ENCODE measurements at regions not wholly inside any gene's neighbourhood (a gene's known extent, or its start where the extent isn't known, plus 50 kb on each side); places are given as distances from the start of the nearest gene placed in this dataset.

DNA sequence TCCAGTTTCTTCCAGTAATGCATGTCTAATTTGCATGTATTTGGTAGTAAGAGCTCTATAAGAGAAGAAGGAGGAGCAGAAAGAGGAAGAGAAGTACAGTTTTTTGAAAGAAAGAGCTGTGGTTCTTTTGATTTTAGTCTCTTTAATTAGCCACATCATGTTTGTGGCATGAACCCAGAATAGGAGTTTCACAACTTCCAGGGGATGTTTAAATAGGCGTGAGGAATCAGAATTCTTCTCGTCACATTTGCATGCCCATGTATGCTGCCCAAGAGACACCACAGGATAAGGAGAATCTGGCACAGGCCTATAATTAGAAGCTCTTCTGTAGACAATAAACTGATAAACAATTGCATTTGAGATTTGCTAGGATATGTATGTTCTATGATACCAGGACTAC is 78.7 kb downstream of the GAS1 start (continued):
- TF ChIP-seq IKZF4 (CRISPR knock-in tag; IDR thresholded peaks at IDR 0.05; ENCODE audit: borderline replicate concordance, low read depth, not compliant biosample characterization), result no peak
- no peak for TF ChIP-seq THAP11 (CRISPR knock-in tag; IDR thresholded peaks at IDR 0.05)

GRCh38 chr9:86867804-86868313 is 79.4 kb downstream of the GAS1 start:
- intact Hi-C loops (cut with micrococcal nuclease; ENCODE audit: unreplicated experiment), result no loop called here
- 3% methylated on average over 5 of the region's 5 CpGs for WGBS (ENCODE audit: low lambda C conversion rate)
- ChIA-PET CTCF (ENCODE audit: low intra/inter-chr PET ratio, low total read pairs) (no interaction called here), POLR2A (no interaction called here)
- no peak for TF ChIP-seq KLF6 (CRISPR knock-in tag; IDR thresholded peaks at IDR 0.05)
- TF ChIP-seq ZBTB7A (CRISPR knock-in tag; IDR thresholded peaks at IDR 0.05), result no peak
- no peak for TF ChIP-seq FOSL1 (CRISPR knock-in tag; IDR thresholded peaks at IDR 0.05; ENCODE audit: borderline replicate concordance)
- no peak for TF ChIP-seq GTF3A (CRISPR knock-in tag; conservative IDR thresholded peaks at IDR 0.05)
- no peak for TF ChIP-seq MYNN (CRISPR knock-in tag; IDR thresholded peaks at IDR 0.05; ENCODE audit: low read depth)
- TF ChIP-seq JARID2 (CRISPR knock-in tag; IDR thresholded peaks at IDR 0.05; ENCODE audit: insufficient replicate concordance), result no peak
- TF ChIP-seq ZNF20 (CRISPR knock-in tag; IDR thresholded peaks at IDR 0.05), result no peak
- TF ChIP-seq ISX (CRISPR knock-in tag; conservative IDR thresholded peaks at IDR 0.05), result no peak
- TF ChIP-seq ARNT2 (CRISPR knock-in tag; IDR thresholded peaks at IDR 0.05; ENCODE audit: low read depth), result no peak
- no peak for TF ChIP-seq ZNF143 (CRISPR knock-in tag; IDR thresholded peaks at IDR 0.05)
- TF ChIP-seq HNRNPUL1 (IDR thresholded peaks at IDR 0.05; ENCODE audit: low read depth, low read length), result no peak
- no peak for TF ChIP-seq HDAC1 (CRISPR knock-in tag; IDR thresholded peaks at IDR 0.05)
- TF ChIP-seq ZNF670 (CRISPR knock-in tag; IDR thresholded peaks at IDR 0.05; ENCODE audit: borderline replicate concordance), result no peak
- no peak for TF ChIP-seq ZMYM3 (CRISPR knock-in tag; IDR thresholded peaks at IDR 0.05)
- no peak for TF ChIP-seq ZSCAN30 (CRISPR knock-in tag; IDR thresholded peaks at IDR 0.05)
- TF ChIP-seq, protein P1, sequence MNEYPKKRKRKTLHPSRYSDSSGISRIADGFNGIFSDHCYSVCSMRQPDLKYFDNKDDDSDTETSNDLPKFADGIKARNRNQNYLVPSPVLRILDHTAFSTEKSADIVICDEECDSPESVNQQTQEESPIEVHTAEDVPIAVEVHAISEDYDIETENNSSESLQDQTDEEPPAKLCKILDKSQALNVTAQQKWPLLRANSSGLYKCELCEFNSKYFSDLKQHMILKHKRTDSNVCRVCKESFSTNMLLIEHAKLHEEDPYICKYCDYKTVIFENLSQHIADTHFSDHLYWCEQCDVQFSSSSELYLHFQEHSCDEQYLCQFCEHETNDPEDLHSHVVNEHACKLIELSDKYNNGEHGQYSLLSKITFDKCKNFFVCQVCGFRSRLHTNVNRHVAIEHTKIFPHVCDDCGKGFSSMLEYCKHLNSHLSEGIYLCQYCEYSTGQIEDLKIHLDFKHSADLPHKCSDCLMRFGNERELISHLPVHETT (CRISPR knock-in tag; conservative IDR thresholded peaks at IDR 0.05), result no peak
- no peak for TF ChIP-seq ZNF501 (CRISPR knock-in tag; IDR thresholded peaks at IDR 0.05)
- H3K27me3 ChIP-seq (ENCODE audit: control insufficient read depth in 1 of 2, insufficient read depth in 2 of 2, low read length in 2 of 2), result no peaks in the 10 kb centered on the region; a peak in 1 of 5 replicates
- no peak for ATAC-seq
- no TSS peak for BruUV-seq (replicated peaks)
- DNase-seq (ENCODE audit: low spot score), result no peak
- FAIRE-seq, result no peak
- no peaks in the 10 kb centered on the region for H3K9me3 ChIP-seq (ENCODE audit: low read length)
- H3K36me3 ChIP-seq (replicated peaks in 1 of 2; ENCODE audit: control insufficient read depth in 1 of 2, insufficient read depth in 2 of 2, low read length in 2 of 2), result no peaks in the 10 kb centered on the region
- H3K27ac ChIP-seq (ENCODE audit: extremely low read length, insufficient read depth, low read length), result no peak overlapping the region
- H3K4me1 ChIP-seq (ENCODE audit: insufficient read depth, low read length), result no peaks in the 10 kb centered on the region
- no peaks in the 10 kb centered on the region for H4K20me1 ChIP-seq (ENCODE audit: insufficient read depth, low read length)
- H3K79me2 ChIP-seq (ENCODE audit: insufficient read depth, low read length), result no peaks in the 10 kb centered on the region
- no peak overlapping the region for H3K9ac ChIP-seq (ENCODE audit: insufficient read depth, low read depth, low read length)
- H3K4me3 ChIP-seq (replicated peaks in 1 of 3; ENCODE audit: insufficient read depth in 1 of 3, low read depth in 2 of 3, low read length in 3 of 3), result no peak overlapping the region
- in situ Hi-C loops (cut with HindIII; ENCODE audit: extremely low pct_ligation_motif_present, low pct_unique_long_range_greater_than_20kb), result no loop called here
- H2AFZ ChIP-seq (ENCODE audit: low read length), result no peak overlapping the region
- no peak overlapping the region for H3K4me2 ChIP-seq (ENCODE audit: low read depth, low read length)

Data from HepG2 (cell line).